NCI-H1436 (cell line): ENCODE measurements at regions not wholly inside any gene's neighbourhood (a gene's known extent, or its start where the extent isn't known, plus 50 kb on each side); places are given as distances from the start of the nearest gene placed in this dataset.
"Not testable (repeated sequence)": the region's sequence is repeated elsewhere in the genome, so short reads cannot be mapped to it uniquely, and the experiment has no call there.

Experiments used
- DNase-seq: peaks from one replicate; lab custom pipeline; 2025; lab: John Stamatoyannopoulos, UW

DNA sequence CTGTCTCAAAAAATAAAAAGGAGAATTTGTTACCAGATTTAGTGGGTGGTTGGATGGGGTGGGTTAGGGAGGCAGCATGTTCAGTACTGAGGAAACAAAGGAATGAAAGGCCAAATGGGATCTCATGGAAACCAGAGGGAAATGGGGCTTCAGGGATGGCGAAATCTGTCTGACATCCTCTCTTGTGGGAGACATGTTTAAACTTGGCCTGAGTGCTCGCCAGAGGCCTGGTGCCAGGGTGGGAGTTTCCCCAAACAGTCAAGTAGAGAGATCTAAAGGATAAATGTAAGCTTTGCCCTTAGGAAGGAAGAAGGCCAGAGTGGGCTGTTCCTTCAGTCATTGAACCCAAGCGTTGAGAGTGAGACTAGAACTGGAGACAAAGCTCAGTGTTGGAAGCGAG lies 61.9 kb upstream of the AKIRIN2 start:
- no peak for DNase-seq

- no peak for DNase-seq
These were observed 61.2 kb upstream of the AKIRIN2 start for GRCh38 chr6:87763276-87763675.

- no peak for DNase-seq
These were observed 60.1 kb upstream of the AKIRIN2 start for GRCh38 chr6:87762116-87762515.

DNA sequence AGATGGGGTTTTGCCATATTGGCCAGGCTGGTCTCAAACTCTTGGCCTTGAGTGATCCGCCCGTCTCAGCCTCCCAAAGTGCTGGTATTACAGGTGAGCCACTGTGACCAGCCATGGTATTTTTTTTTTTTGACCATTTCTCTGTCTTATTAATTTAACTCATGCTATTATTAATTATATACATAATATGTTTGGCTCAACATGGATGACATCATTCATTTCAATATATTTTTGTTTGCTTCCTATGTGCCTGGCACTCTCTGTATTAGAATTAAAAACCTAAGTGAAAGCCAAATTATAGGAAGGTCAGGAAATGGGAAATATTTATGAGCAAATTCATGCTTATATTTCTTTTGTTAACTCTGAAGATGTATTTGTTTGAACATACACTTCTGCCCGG lies 55.8 kb upstream of the AKIRIN2 start:
- no peak for DNase-seq

DNA sequence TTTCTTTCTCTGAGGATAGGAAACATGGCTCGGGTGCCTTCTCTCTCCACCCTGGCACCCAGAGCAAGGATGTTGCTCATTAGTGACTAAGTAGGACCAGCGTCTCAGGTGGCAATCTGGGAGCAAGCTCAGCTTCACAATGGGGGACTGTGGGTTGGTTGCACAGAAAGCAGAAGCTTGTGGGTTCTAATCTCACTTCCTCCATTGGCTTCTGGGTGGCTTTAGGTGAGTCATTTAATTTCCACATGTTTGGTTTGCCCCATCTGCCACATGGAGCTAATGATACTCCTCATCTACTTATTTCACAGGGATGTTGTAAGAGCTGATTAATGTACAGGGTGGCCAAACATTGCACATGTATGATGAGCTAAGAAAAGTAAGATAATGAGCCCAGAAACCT lies 54.8 kb upstream of the AKIRIN2 start:
- no peak for DNase-seq

- DNase-seq = no peak
These were observed 54.0 kb upstream of the AKIRIN2 start for GRCh38 chr6:87755708-87756671.

DNA sequence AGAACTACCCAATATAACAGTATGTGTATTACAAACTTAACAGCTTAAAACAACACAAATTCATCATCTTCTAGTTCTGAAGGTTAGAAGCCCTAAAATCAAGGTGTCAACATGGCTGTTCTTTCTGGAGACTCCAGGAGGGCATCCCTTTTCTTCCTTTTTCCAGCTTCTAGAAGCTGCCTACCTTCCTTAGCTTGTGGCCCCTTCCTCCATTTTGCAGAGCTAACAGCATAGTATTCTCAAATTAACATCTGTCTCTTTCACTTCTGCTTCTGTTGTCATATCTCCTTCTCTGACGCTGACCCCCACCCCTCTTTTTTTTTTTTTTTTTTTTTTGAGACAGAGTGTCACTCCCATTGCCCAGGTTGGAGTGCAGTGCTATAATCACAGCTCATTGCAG lies 52.8 kb upstream of the AKIRIN2 start:
- no peak for DNase-seq

GRCh38 chr6:87753131-87753685 lies 51.2 kb upstream of the AKIRIN2 start:
- no peak for DNase-seq

GRCh38 chr6:87752503-87752902 lies 50.5 kb upstream of the AKIRIN2 start:
- DNase-seq = not testable (repeated sequence)
